Gastrocnemius medialis (tissue), 4 donors: ENCODE measurements at regions not wholly inside any gene's neighbourhood (a gene's known extent, or its start where the extent isn't known, plus 50 kb on each side); places are given as distances from the start of the nearest gene placed in this dataset.
A peak's percentile ranks its signal among the peaks of the same experiment; 100 is the strongest.

Experiments
- ATAC-seq, 2 donors: fragments of 150-250 bp; one replicate each; pipeline ENCODE4 v1.9.1; 2016
- DNase-seq, 2 donors: peaks; one replicate each; pipeline ENCODE4 v3.0.0-alpha.2; 2019
- H3K27ac ChIP-seq, 4 donors: fragments of 200-600 bp; sonication (generic); 1 replicate in 1 of 4; 2 replicates in 3 of 4; pipeline ENCODE4 v1.5.1; 2016 to 2018; ENCODE audit warnings: mild to moderate bottlenecking in 2 of 4, moderate library complexity in 1 of 4
- H3K27me3 ChIP-seq, 3 donors: fragments of 200-600 bp; sonication (generic) in 2 of 3; 1 replicate in 1 of 3; 2 replicates in 2 of 3; pipeline versions ENCODE4 v1.5.1 to v1.6.0; 2016 to 2019; ENCODE audit warnings: mild to moderate bottlenecking in 1 of 3, moderate library complexity in 1 of 3
- H3K36me3 ChIP-seq, 2 donors: fragments of 200-600 bp; sonication (generic) in 1 of 2; one replicate each; pipeline ENCODE4 v1.5.1; 2017 to 2018
- H3K4me1 ChIP-seq, 2 donors: fragments of 200-600 bp; sonication (generic) in 1 of 2; one replicate each; pipeline ENCODE4 v1.5.1; 2016 to 2017; ENCODE audit warnings: mild to moderate bottlenecking in 2 of 2
- H3K4me3 ChIP-seq, 4 donors: fragments of 200-600 bp; sonication (generic) in 3 of 4; 1 replicate in 1 of 4; 2 replicates in 3 of 4; pipeline ENCODE4 v1.5.1; 2016 to 2019; ENCODE audit warnings: mild to moderate bottlenecking in 2 of 4
- H3K9me3 ChIP-seq, 3 donors: fragments of 200-600 bp; sonication (generic) in 2 of 3; 1 replicate in 1 of 3; 2 replicates in 2 of 3; pipeline ENCODE4 v1.5.1; 2016 to 2019
- CTCF ChIP-seq, 5 experiments: fragments of 450-650 bp in 3 of 5; fragments of 200-600 bp in 2 of 5; sonication (generic) in 2 of 5; IDR thresholded peaks in 4 of 5; conservative IDR thresholded peaks in 1 of 5; 1 replicate in 4 of 5; 2 replicates in 1 of 5; pipeline ENCODE4 v1.5.1; 2016 to 2019; ENCODE audit warnings: antibody characterized with exemption in 5 of 5, mild to moderate bottlenecking in 3 of 5, moderate library complexity in 3 of 5
- POLR2A ChIP-seq, 2 donors: fragments of 450-650 bp; IDR thresholded peaks; one replicate each; pipeline ENCODE4 v1.6.1; 2017; ENCODE audit warnings: antibody characterized with exemption in 2 of 2, mild to moderate bottlenecking in 2 of 2, moderate library complexity in 2 of 2
- in situ Hi-C, 4 donors: fragments of 200-750 bp; cut with MboI; loops; one replicate each; pipeline versions ENCODE4 v1.15.0 to v1.8.0; 2017; ENCODE audit warnings: low sequenced_read_pairs in 4 of 4
- intact Hi-C: fragments of 100-400 bp; cut with DNase I; formaldehyde crosslinking; loops from one replicate; pipeline ENCODE4 v1.15.1; 2023; ENCODE audit warnings: low total_unique reads

GRCh38 chr3:157662171-157662570, 159.0 kb upstream of the VEPH1 start:
- intact Hi-C loops (no loop called here), in situ Hi-C loops (no loop called here)
- ATAC-seq: no peak
- Histone ChIP-seq H3K9me3 (no peaks in the 10 kb centered on the region), H3K27me3 (no peaks in the 10 kb centered on the region), H3K27ac (no peak overlapping the region), H3K4me1 (no peaks in the 10 kb centered on the region), H3K36me3 (no peaks in the 10 kb centered on the region), H3K4me3 (no peak overlapping the region)
- no peak for TF ChIP-seq CTCF (IDR thresholded peaks at IDR 0.05 in 4 of 5, conservative IDR thresholded peaks at IDR 0.05 in 1 of 5)
- no peak for DNase-seq

- no peak for DNase-seq
- Histone ChIP-seq H3K9me3 (no peaks in the 10 kb centered on the region), H3K4me3 (no peak overlapping the region), H3K36me3 (no peaks in the 10 kb centered on the region), H3K4me1 (no peaks in the 10 kb centered on the region), H3K27ac (no peak overlapping the region), H3K27me3 (no peaks in the 10 kb centered on the region)
- ATAC-seq: no peak
- intact Hi-C loops (no loop called here), in situ Hi-C loops (no loop called here)
- TF ChIP-seq CTCF (IDR thresholded peaks at IDR 0.05 in 4 of 5, conservative IDR thresholded peaks at IDR 0.05 in 1 of 5): no peak
- TF ChIP-seq POLR2A (IDR thresholded peaks at IDR 0.05): no peak
These were observed 157.6 kb upstream of the VEPH1 start for GRCh38 chr3:157660847-157661246.

- Histone ChIP-seq H3K27me3 (no peaks in the 10 kb centered on the region), H3K27ac (no peak overlapping the region), H3K4me1 (no peaks in the 10 kb centered on the region), H3K9me3 (no peaks in the 10 kb centered on the region), H3K4me3 (no peak overlapping the region), H3K36me3 (no peaks in the 10 kb centered on the region)
- intact Hi-C loops: no loop called here
- in situ Hi-C loops: no loop called here
- TF ChIP-seq POLR2A (IDR thresholded peaks at IDR 0.05) (no peak), CTCF (IDR thresholded peaks at IDR 0.05 in 4 of 5, conservative IDR thresholded peaks at IDR 0.05 in 1 of 5) (no peak)
- no peak for DNase-seq
- no peak for ATAC-seq
These were observed 149.2 kb upstream of the VEPH1 start for GRCh38 chr3:157652366-157652765.

GRCh38 chr3:157650699-157651098, 147.5 kb upstream of the VEPH1 start:
- TF ChIP-seq CTCF (IDR thresholded peaks at IDR 0.05 in 4 of 5, conservative IDR thresholded peaks at IDR 0.05 in 1 of 5): no peak
- Histone ChIP-seq H3K9me3 (no peaks in the 10 kb centered on the region), H3K4me3 (no peak overlapping the region), H3K27me3 (no peaks in the 10 kb centered on the region), H3K27ac (peak overlapping the region in 1 of 4 donors; percentile 63), H3K4me1 (no peaks in the 10 kb centered on the region), H3K36me3 (no peaks in the 10 kb centered on the region)
- no peak for ATAC-seq
- intact Hi-C loops (no loop called here), in situ Hi-C loops (no loop called here)
- DNase-seq: no peak

- Histone ChIP-seq H3K9me3 (no peaks in the 10 kb centered on the region), H3K4me3 (no peak overlapping the region), H3K36me3 (no peaks in the 10 kb centered on the region), H3K27me3 (no peaks in the 10 kb centered on the region), H3K4me1 (no peaks in the 10 kb centered on the region), H3K27ac (peak overlapping the region in 1 of 4 donors; percentile 63)
- DNase-seq: no peak
- TF ChIP-seq POLR2A (IDR thresholded peaks at IDR 0.05): no peak
- no peak for TF ChIP-seq CTCF (IDR thresholded peaks at IDR 0.05 in 4 of 5, conservative IDR thresholded peaks at IDR 0.05 in 1 of 5)
- intact Hi-C loops (no loop called here), in situ Hi-C loops (no loop called here)
- peak in 1 of 2 donors; percentile 71 for ATAC-seq
These were observed 147.0 kb upstream of the VEPH1 start for GRCh38 chr3:157650172-157650571.
